ENCODE measurements at regions not wholly inside any gene's neighbourhood (a gene's known extent, or its start where the extent isn't known, plus 50 kb on each side); places are given as distances from the start of the nearest gene placed in this dataset.

DNA sequence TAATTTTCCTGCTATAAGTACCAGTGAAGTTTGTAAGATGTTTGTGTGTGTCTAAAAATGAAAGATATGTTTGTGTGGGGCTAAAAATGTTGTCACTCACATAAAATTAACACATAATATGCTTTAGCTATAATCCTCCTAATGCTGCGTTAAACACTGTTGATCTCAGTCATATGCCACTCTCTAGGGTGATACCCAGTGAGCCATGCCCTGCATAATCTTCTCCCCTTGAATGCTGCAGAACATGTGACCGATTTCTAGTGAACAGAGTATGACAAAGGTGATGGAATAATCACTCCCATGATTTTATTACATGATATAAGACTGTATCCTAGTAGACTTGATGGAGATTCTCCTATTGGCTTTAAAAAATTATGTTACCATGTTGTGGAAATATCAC, 119.1 kb upstream of the EPHA5 start:
- H3K36me3 ChIP-seq (ENCODE audit: control insufficient read depth, low read length) = no peaks in the 10 kb centered on the region
- no peak for TF ChIP-seq EZH2phosphoT487 (IDR thresholded peaks at IDR 0.05; ENCODE audit: borderline replicate concordance, low read length)
- TF ChIP-seq, protein P1, sequence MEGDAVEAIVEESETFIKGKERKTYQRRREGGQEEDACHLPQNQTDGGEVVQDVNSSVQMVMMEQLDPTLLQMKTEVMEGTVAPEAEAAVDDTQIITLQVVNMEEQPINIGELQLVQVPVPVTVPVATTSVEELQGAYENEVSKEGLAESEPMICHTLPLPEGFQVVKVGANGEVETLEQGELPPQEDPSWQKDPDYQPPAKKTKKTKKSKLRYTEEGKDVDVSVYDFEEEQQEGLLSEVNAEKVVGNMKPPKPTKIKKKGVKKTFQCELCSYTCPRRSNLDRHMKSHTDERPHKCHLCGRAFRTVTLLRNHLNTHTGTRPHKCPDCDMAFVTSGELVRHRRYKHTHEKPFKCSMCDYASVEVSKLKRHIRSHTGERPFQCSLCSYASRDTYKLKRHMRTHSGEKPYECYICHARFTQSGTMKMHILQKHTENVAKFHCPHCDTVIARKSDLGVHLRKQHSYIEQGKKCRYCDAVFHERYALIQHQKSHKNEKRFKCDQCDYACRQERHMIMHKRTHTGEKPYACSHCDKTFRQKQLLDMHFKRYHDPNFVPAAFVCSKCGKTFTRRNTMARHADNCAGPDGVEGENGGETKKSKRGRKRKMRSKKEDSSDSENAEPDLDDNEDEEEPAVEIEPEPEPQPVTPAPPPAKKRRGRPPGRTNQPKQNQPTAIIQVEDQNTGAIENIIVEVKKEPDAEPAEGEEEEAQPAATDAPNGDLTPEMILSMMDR (IDR thresholded peaks at IDR 0.05; ENCODE audit: low read depth, low read length, poor library complexity, severe bottlenecking) = no peak
- no peaks in the 10 kb centered on the region for H3K79me2 ChIP-seq (ENCODE audit: control insufficient read depth, low read length)
- H3K27me3 ChIP-seq (ENCODE audit: control insufficient read depth, low read length) = no peaks in the 10 kb centered on the region
- no peaks in the 10 kb centered on the region for H3K9me2 ChIP-seq (replicated peaks; ENCODE audit: control insufficient read depth, low read length)
- no peaks in the 10 kb centered on the region for H3K4me1 ChIP-seq (ENCODE audit: control insufficient read depth, low read length)
- no peak overlapping the region for H3K27ac ChIP-seq (ENCODE audit: low read depth, low read length)
- H4K20me1 ChIP-seq (ENCODE audit: control insufficient read depth, insufficient read depth, low read depth, low read length) = no peaks in the 10 kb centered on the region
- H3K4me3 ChIP-seq (ENCODE audit: low read length) = no peak overlapping the region
- no peaks in the 10 kb centered on the region for H3F3A ChIP-seq (ENCODE audit: control insufficient read depth, insufficient read depth)
- no peaks in the 10 kb centered on the region for H3K9me3 ChIP-seq (ENCODE audit: control insufficient read depth, insufficient read depth, low read length)
- H3K4me2 ChIP-seq (ENCODE audit: low read length) = no peak overlapping the region

DNA sequence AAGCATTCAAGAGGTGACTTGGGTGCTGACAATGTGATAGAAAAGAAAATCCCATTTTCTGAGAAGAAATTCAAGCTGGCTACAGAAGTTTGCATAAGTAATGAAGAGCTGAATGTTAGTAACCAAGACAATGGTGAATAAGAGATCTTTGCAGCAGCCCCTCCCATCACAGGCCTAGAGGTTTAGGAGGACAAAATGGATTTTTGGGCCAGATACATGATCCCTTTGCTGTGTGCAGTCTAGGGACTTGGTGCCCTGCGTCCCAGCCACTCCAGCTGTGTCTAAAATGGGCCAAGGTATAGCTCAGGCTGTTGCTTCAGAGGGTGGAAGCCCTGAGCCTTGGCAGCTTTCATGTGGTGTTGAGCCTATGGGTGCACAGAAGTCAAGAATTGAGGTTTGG, 107.0 kb upstream of the EPHA5 start:
- Histone ChIP-seq H3K9me2 (replicated peaks; ENCODE audit: control insufficient read depth, low read length) (no peaks in the 10 kb centered on the region), H3K27ac (ENCODE audit: low read depth, low read length) (no peak overlapping the region), H3K4me1 (ENCODE audit: control insufficient read depth, low read length) (no peaks in the 10 kb centered on the region), H3F3A (ENCODE audit: control insufficient read depth, insufficient read depth) (no peaks in the 10 kb centered on the region), H3K79me2 (ENCODE audit: control insufficient read depth, low read length) (no peaks in the 10 kb centered on the region), H3K4me3 (ENCODE audit: low read length) (no peak overlapping the region), H3K4me2 (ENCODE audit: low read length) (no peak overlapping the region), H3K36me3 (ENCODE audit: control insufficient read depth, low read length) (no peaks in the 10 kb centered on the region), H3K9me3 (ENCODE audit: control insufficient read depth, insufficient read depth, low read length) (peaks cover 3% of the 10 kb centered on the region; the same call in 1 of the 2 replicates), H3K27me3 (ENCODE audit: control insufficient read depth, low read length) (no peaks in the 10 kb centered on the region), H4K20me1 (ENCODE audit: control insufficient read depth, insufficient read depth, low read depth, low read length) (no peaks in the 10 kb centered on the region)
- TF ChIP-seq EZH2phosphoT487 (IDR thresholded peaks at IDR 0.05; ENCODE audit: borderline replicate concordance, low read length) = no peak

DNA sequence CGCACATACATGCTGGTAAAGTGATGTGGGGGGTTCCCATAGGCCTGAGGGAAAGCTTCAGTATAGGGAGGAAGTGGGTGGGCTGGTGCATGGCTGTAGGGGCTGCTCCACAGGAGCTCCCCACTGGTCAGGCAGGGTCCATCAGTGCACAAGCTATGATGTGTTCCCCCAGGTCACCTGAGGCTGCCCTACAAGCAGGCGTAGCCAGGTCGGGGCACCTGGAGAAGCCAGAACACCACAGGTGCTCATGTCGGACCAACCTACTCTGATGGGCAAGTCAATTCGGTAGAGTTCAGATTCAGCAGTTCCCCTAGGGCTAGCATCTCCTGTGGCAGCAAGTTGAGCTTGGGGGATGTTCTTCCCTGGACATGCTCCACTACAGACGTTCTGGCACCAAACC, 103.3 kb upstream of the EPHA5 start:
- Histone ChIP-seq H4K20me1 (ENCODE audit: control insufficient read depth, insufficient read depth, low read depth, low read length) (no peaks in the 10 kb centered on the region), H3K9me3 (ENCODE audit: control insufficient read depth, insufficient read depth, low read length) (peaks cover 3% of the 10 kb centered on the region; the same call in 1 of the 2 replicates), H3K4me1 (ENCODE audit: control insufficient read depth, low read length) (no peaks in the 10 kb centered on the region), H3F3A (ENCODE audit: control insufficient read depth, insufficient read depth) (no peaks in the 10 kb centered on the region), H3K79me2 (ENCODE audit: control insufficient read depth, low read length) (no peaks in the 10 kb centered on the region), H3K36me3 (ENCODE audit: control insufficient read depth, low read length) (no peaks in the 10 kb centered on the region), H3K9me2 (replicated peaks; ENCODE audit: control insufficient read depth, low read length) (no peaks in the 10 kb centered on the region), H3K27me3 (ENCODE audit: control insufficient read depth, low read length) (no peaks in the 10 kb centered on the region), H3K27ac (ENCODE audit: low read depth, low read length) (no peak overlapping the region), H3K4me3 (ENCODE audit: low read length) (no peak overlapping the region), H3K4me2 (ENCODE audit: low read length) (no peak overlapping the region)
- TF ChIP-seq, protein P1 (IDR thresholded peaks at IDR 0.05; ENCODE audit: low read depth, low read length, poor library complexity, severe bottlenecking) = no peak
- TF ChIP-seq EZH2phosphoT487 (IDR thresholded peaks at IDR 0.05; ENCODE audit: borderline replicate concordance, low read length) = no peak

DNA sequence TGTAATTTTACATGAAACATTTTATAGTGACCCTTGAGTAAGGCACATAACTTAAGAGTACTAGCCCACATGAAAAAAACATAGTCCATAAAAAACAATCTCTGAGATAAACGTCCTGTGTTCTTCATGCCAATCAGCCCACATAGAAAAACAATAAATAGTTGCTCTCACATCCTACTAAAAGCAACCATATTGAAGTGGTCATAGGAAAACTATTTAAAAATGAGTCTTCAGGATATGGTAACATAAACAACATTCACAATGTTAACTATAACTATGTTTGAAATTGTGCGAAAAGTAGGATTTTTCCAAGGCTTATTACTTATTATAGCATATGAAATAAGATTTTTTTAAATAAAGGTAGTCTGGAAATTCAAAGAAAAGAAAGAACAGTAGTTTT, 77.1 kb upstream of the EPHA5 start:
- Histone ChIP-seq H3K4me1 (ENCODE audit: control insufficient read depth, low read length) (no peaks in the 10 kb centered on the region), H3K36me3 (ENCODE audit: control insufficient read depth, low read length) (no peaks in the 10 kb centered on the region), H3K27me3 (ENCODE audit: control insufficient read depth, low read length) (no peaks in the 10 kb centered on the region), H3K9me3 (ENCODE audit: control insufficient read depth, insufficient read depth, low read length) (no peaks in the 10 kb centered on the region), H3K27ac (ENCODE audit: low read depth, low read length) (no peak overlapping the region), H3K4me2 (ENCODE audit: low read length) (no peak overlapping the region), H4K20me1 (ENCODE audit: control insufficient read depth, insufficient read depth, low read depth, low read length) (no peaks in the 10 kb centered on the region), H3K4me3 (ENCODE audit: low read length) (no peak overlapping the region), H3K9me2 (replicated peaks; ENCODE audit: control insufficient read depth, low read length) (no peaks in the 10 kb centered on the region; the same call in 1 of the 2 replicates), H3K79me2 (ENCODE audit: control insufficient read depth, low read length) (no peaks in the 10 kb centered on the region), H3F3A (ENCODE audit: control insufficient read depth, insufficient read depth) (no peaks in the 10 kb centered on the region)
- TF ChIP-seq, protein P1 (IDR thresholded peaks at IDR 0.05; ENCODE audit: low read depth, low read length, poor library complexity, severe bottlenecking) = no peak
- no peak for TF ChIP-seq EZH2phosphoT487 (IDR thresholded peaks at IDR 0.05; ENCODE audit: borderline replicate concordance, low read length)
